ENCODE measurements at regions not wholly inside any gene's neighbourhood (a gene's known extent, or its start where the extent isn't known, plus 50 kb on each side); places are given as distances from the start of the nearest gene placed in this dataset.

GRCh38 chr9:75718677-75719076, 171.8 kb upstream of the PCSK5 start:
- TF ChIP-seq POLR2A (IDR thresholded peaks at IDR 0.05; ENCODE audit: low read depth, low read length) (no peak), TAF1 (IDR thresholded peaks at IDR 0.05; ENCODE audit: low read depth, low read length) (no peak)

Measured in GM12891 (cell line).